SK-N-SH treated with all-trans-retinoic acid at 6 μM for 48 hours (cell line): ENCODE measurements at regions not wholly inside any gene's neighbourhood (a gene's known extent, or its start where the extent isn't known, plus 50 kb on each side); places are given as distances from the start of the nearest gene placed in this dataset.

ENCODE experiments used
- ATAC-seq: fragments of 200-7000 bp; cut with Tn5 transposase; 3 replicates; pipeline ENCODE4 v1.9.1; 2020; ENCODE audit warnings: mild to moderate bottlenecking, moderate library complexity
- BACH2 ChIP-seq: fragments of 250-450 bp; sonication (Bioruptor Pico); IDR thresholded peaks from 2 replicates; pipeline ENCODE4 v1.9.0; 2021; ENCODE audit warnings: mild to moderate bottlenecking, borderline replicate concordance
- CREB5 ChIP-seq: fragments of 250-450 bp; sonication (Bioruptor Pico); IDR thresholded peaks from 2 replicates; pipeline ENCODE4 v1.5.1; 2020; ENCODE audit warnings: low read depth, mild to moderate bottlenecking, moderate library complexity
- CSDC2 ChIP-seq: fragments of 250-450 bp; sonication (Bioruptor Pico); IDR thresholded peaks from 2 replicates; pipeline ENCODE4 v1.5.0; 2020; ENCODE audit warnings: mild to moderate bottlenecking, moderate library complexity
- ESRRG ChIP-seq: fragments of 250-450 bp; sonication (Bioruptor Pico); IDR thresholded peaks from 2 replicates; pipeline ENCODE4 v1.6.1; 2021; ENCODE audit warnings: mild to moderate bottlenecking
- GLIS3 ChIP-seq: fragments of 250-450 bp; sonication (Bioruptor Pico); IDR thresholded peaks from 2 replicates; pipeline ENCODE4 v1.5.0; 2020; ENCODE audit warnings: mild to moderate bottlenecking, moderate library complexity
- ISL1 ChIP-seq: fragments of 250-450 bp; sonication (Bioruptor Pico); IDR thresholded peaks from 2 replicates; pipeline ENCODE4 v2.1.2; 2022; ENCODE audit warnings: mild to moderate bottlenecking, moderate library complexity
- OSR1 ChIP-seq: fragments of 250-450 bp; sonication (Bioruptor Pico); IDR thresholded peaks from 2 replicates; pipeline ENCODE4 v1.8.0; 2022; ENCODE audit warnings: moderate library complexity, mild to moderate bottlenecking, inconsistent platforms
- POU6F1 ChIP-seq: fragments of 250-450 bp; sonication (Bioruptor Pico); IDR thresholded peaks from 2 replicates; pipeline ENCODE4 v1.8.0; 2021; ENCODE audit warnings: low read depth, mild to moderate bottlenecking, moderate library complexity, borderline replicate concordance
- PPARA ChIP-seq: fragments of 250-450 bp; sonication (Bioruptor Pico); IDR thresholded peaks from 2 replicates; pipeline ENCODE4 v1.5.0; 2020; ENCODE audit warnings: mild to moderate bottlenecking, borderline replicate concordance
- RARB ChIP-seq: fragments of 250-450 bp; sonication (Bioruptor Pico); IDR thresholded peaks from 2 replicates; pipeline ENCODE4 v1.8.0; 2021; ENCODE audit warnings: mild to moderate bottlenecking, moderate library complexity
- TCF4 ChIP-seq: fragments of 250-450 bp; sonication (Bioruptor Pico); IDR thresholded peaks from 2 replicates; pipeline ENCODE4 v1.8.0; 2021; ENCODE audit warnings: mild to moderate bottlenecking, moderate library complexity, borderline replicate concordance
- TSHZ2 ChIP-seq: fragments of 250-450 bp; sonication (Bioruptor Pico); IDR thresholded peaks from 2 replicates; pipeline ENCODE4 v1.5.0; 2020; ENCODE audit warnings: mild to moderate bottlenecking, moderate library complexity
- ZC3H10 ChIP-seq: fragments of 250-450 bp; sonication (Bioruptor Pico); IDR thresholded peaks from 2 replicates; pipeline ENCODE4 v1.5.1; 2021; ENCODE audit warnings: mild to moderate bottlenecking, moderate library complexity
- ZFP3 ChIP-seq: fragments of 250-450 bp; sonication (Bioruptor Pico); IDR thresholded peaks from 2 replicates; pipeline ENCODE4 v1.5.0; 2020; ENCODE audit warnings: mild to moderate bottlenecking, moderate library complexity
- ZFP30 ChIP-seq: fragments of 450-650 bp; formaldehyde crosslinking; IDR thresholded peaks from 2 replicates; pipeline ENCODE4 v1.5.0; 2022; ENCODE audit warnings: mild to moderate bottlenecking, moderate library complexity
- ZNF70 ChIP-seq: fragments of 450-650 bp; formaldehyde crosslinking; IDR thresholded peaks from 2 replicates; pipeline ENCODE4 v1.5.0; 2020; ENCODE audit warnings: mild to moderate bottlenecking, moderate library complexity
- ZNF8 ChIP-seq: fragments of 450-650 bp; formaldehyde crosslinking; IDR thresholded peaks from 2 replicates; pipeline ENCODE4 v1.5.0; 2020; ENCODE audit warnings: mild to moderate bottlenecking, moderate library complexity
- TF ChIP-seq, protein P1 (sequence below): fragments of 250-450 bp; sonication (Bioruptor Pico); IDR thresholded peaks from 2 replicates; pipeline ENCODE4 v1.8.0; 2020; ENCODE audit warnings: mild to moderate bottlenecking, moderate library complexity, borderline replicate concordance
- TF ChIP-seq, protein P2 (sequence below): fragments of 250-450 bp; sonication (Bioruptor Pico); IDR thresholded peaks from 2 replicates; pipeline ENCODE4 v1.5.1; 2021; ENCODE audit warnings: mild to moderate bottlenecking, moderate library complexity

DNA sequence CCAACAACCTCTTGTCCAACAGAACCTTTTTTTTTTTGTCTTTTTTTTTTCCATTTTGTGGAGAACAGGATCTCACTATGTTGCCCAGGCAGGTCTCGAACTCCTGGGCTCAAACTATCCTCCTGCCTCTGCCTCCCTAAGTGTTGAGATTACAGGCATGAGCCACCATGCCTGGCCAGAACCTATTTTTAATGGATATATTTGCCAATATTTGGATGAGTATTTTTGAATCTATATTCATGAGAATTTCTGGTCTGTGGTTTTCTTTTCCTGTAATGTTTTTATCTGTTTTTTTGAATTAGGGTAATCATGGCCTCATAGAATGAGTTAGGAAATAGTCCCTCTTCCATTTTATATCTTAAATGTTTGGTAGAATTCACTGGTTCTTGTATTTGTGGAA is 70.4 kb upstream of the RET start (continued):
- no peak for TF ChIP-seq POU6F1 (CRISPR knock-in tag)
- no peak for TF ChIP-seq OSR1 (CRISPR knock-in tag)
- TF ChIP-seq ISL1 (CRISPR knock-in tag), result no peak
- no peak for TF ChIP-seq GLIS3 (CRISPR knock-in tag)
- no peak for TF ChIP-seq ZNF8
- no peak for TF ChIP-seq ESRRG (CRISPR knock-in tag)

DNA sequence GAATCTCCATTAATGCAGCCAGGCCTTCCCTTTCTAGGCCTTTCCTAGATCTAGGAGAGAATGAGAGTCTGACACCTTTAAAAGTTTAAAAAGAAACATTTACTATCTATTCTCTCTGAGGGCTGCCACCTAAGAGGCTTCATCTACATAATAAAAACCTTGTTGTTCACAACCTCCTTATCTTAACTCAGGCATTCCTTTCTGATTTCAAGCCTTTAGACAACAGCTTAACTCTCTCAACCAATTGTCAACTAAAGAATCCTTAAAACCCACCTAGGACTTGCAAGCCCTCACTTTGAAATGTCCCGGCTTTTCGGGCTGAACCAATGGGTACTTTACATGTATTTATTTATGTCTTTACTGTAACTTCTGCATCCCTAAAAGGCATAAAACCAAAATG is 64.3 kb upstream of the RET start:
- ATAC-seq, result no peak

GRCh38 chr10:43013065-43013464 is 63.8 kb upstream of the RET start:
- TF ChIP-seq ZFP3 (CRISPR knock-in tag), result no peak
- TF ChIP-seq, protein P1, sequence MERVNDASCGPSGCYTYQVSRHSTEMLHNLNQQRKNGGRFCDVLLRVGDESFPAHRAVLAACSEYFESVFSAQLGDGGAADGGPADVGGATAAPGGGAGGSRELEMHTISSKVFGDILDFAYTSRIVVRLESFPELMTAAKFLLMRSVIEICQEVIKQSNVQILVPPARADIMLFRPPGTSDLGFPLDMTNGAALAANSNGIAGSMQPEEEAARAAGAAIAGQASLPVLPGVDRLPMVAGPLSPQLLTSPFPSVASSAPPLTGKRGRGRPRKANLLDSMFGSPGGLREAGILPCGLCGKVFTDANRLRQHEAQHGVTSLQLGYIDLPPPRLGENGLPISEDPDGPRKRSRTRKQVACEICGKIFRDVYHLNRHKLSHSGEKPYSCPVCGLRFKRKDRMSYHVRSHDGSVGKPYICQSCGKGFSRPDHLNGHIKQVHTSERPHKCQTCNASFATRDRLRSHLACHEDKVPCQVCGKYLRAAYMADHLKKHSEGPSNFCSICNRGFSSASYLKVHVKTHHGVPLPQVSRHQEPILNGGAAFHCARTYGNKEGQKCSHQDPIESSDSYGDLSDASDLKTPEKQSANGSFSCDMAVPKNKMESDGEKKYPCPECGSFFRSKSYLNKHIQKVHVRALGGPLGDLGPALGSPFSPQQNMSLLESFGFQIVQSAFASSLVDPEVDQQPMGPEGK (CRISPR knock-in tag), result no peak
- TF ChIP-seq CREB5 (CRISPR knock-in tag), result no peak
- TF ChIP-seq TSHZ2 (CRISPR knock-in tag), result no peak
- no peak for TF ChIP-seq CSDC2
- TF ChIP-seq ZC3H10 (CRISPR knock-in tag), result no peak
- TF ChIP-seq RARB (CRISPR knock-in tag), result no peak
- TF ChIP-seq ISL1 (CRISPR knock-in tag), result no peak
- no peak for ATAC-seq

More for the DNA sequence above, 64.3 kb upstream of the RET start:
- TF ChIP-seq ZFP30 (no peak), TCF4 (no peak)

DNA sequence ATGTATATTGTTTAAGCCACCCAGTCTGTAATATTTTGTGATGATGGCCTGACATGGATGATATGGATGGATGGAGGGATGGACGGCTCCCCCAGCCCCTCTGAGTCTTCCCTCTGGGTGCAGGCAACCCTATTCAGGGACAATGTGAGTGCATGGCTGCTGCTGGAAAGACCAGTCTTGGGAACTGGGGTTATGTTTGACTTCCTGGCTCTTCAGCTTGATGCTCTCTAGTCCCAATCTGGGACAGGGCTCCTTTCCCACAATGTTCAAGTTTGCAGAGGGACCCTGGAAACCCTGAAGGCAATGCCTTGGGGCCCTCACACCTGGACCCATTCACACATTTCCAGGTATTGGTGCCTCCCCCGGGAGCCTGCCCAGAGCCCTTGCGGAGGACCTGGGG is 52.3 kb upstream of the RET start:
- no peak for ATAC-seq
- TF ChIP-seq ISL1 (CRISPR knock-in tag), result no peak
- TF ChIP-seq, protein P2, sequence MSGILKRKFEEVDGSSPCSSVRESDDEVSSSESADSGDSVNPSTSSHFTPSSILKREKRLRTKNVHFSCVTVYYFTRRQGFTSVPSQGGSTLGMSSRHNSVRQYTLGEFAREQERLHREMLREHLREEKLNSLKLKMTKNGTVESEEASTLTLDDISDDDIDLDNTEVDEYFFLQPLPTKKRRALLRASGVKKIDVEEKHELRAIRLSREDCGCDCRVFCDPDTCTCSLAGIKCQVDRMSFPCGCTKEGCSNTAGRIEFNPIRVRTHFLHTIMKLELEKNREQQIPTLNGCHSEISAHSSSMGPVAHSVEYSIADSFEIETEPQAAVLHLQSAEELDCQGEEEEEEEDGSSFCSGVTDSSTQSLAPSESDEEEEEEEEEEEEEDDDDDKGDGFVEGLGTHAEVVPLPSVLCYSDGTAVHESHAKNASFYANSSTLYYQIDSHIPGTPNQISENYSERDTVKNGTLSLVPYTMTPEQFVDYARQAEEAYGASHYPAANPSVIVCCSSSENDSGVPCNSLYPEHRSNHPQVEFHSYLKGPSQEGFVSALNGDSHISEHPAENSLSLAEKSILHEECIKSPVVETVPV, result no peak
- no peak for TF ChIP-seq CREB5 (CRISPR knock-in tag)
- no peak for TF ChIP-seq ZC3H10 (CRISPR knock-in tag)
- no peak for TF ChIP-seq RARB (CRISPR knock-in tag)
- no peak for TF ChIP-seq BACH2 (CRISPR knock-in tag)
- TF ChIP-seq OSR1 (CRISPR knock-in tag), result no peak
- TF ChIP-seq TCF4, result no peak
- no peak for TF ChIP-seq ZNF70
- TF ChIP-seq PPARA (CRISPR knock-in tag), result no peak
- TF ChIP-seq CSDC2, result no peak
- TF ChIP-seq GLIS3 (CRISPR knock-in tag), result no peak
- no peak for TF ChIP-seq ESRRG (CRISPR knock-in tag)
- TF ChIP-seq ZFP30, result no peak
- no peak for TF ChIP-seq TSHZ2 (CRISPR knock-in tag)
- no peak for TF ChIP-seq ZFP3 (CRISPR knock-in tag)
- TF ChIP-seq, protein P1 (CRISPR knock-in tag), result no peak
